Neural progenitor cell (in vitro differentiated cells): ENCODE measurements at regions not wholly inside any gene's neighbourhood (a gene's known extent, or its start where the extent isn't known, plus 50 kb on each side); places are given as distances from the start of the nearest gene placed in this dataset.

ENCODE experiments used
- DNase-seq: peaks from one replicate; pipeline ENCODE4 v3.0.0-alpha.2; 2016; ENCODE audit warnings: low spot score
- H2AFZ ChIP-seq: fragments of 200-600 bp; sonication (generic); replicated peaks from 2 replicates; pipeline ENCODE4 v1.6.1; 2016; ENCODE audit warnings: antibody characterized with exemption
- H3F3A ChIP-seq: fragments of 200-600 bp; sonication (generic); 2 replicates; pipeline ENCODE4 v1.6.1; 2016; ENCODE audit warnings: antibody characterized with exemption, low read depth
- H3K27ac ChIP-seq: fragments of 200-600 bp; sonication (generic); 2 replicates; pipeline ENCODE4 v1.5.1; 2016; ENCODE audit warnings: mild to moderate bottlenecking
- H3K27me3 ChIP-seq: fragments of 200-600 bp; sonication (generic); 2 replicates; pipeline ENCODE4 v1.6.1; 2016; ENCODE audit warnings: mild to moderate bottlenecking, moderate library complexity
- H3K36me3 ChIP-seq: fragments of 200-600 bp; sonication (generic); 2 replicates; pipeline ENCODE4 v1.5.1; 2016
- H3K4me1 ChIP-seq: fragments of 200-600 bp; sonication (generic); 2 replicates; pipeline ENCODE4 v1.6.1; 2016; ENCODE audit warnings: mixed run types
- H3K4me2 ChIP-seq: fragments of 200-600 bp; sonication (generic); 2 replicates; pipeline ENCODE4 v1.6.1; 2016
- H3K4me3 ChIP-seq: fragments of 200-600 bp; sonication (generic); 2 replicates; pipeline ENCODE4 v1.5.1; 2016
- H3K79me2 ChIP-seq: fragments of 200-600 bp; sonication (generic); 2 replicates; pipeline ENCODE4 v1.6.1; 2016; ENCODE audit warnings: low read depth
- H3K9ac ChIP-seq: fragments of 200-600 bp; sonication (generic); 2 replicates; pipeline ENCODE4 v1.6.1; 2016
- H3K9me3 ChIP-seq: fragments of 200-600 bp; sonication (generic); 2 replicates; pipeline ENCODE4 v1.5.1; 2016; ENCODE audit warnings: low read depth
- H4K20me1 ChIP-seq: fragments of 200-600 bp; sonication (generic); 2 replicates; pipeline ENCODE4 v1.6.1; 2016; ENCODE audit warnings: low read depth
- H3K27ac Mint-ChIP-seq: 3 replicates; pipeline ENCODE4 v1.8.0; 2021; ENCODE audit warnings: mixed read lengths
- H3K27me3 Mint-ChIP-seq: 2 replicates; pipeline ENCODE4 v1.8.0; 2022; ENCODE audit warnings: low read depth, mild to moderate bottlenecking, inconsistent platforms, moderate library complexity, mixed read lengths; ENCODE audit not compliant: insufficient read depth
- H3K36me3 Mint-ChIP-seq: 3 replicates; pipeline ENCODE4 v1.8.0; 2021; ENCODE audit warnings: mixed read lengths
- H3K4me1 Mint-ChIP-seq: 3 replicates; pipeline ENCODE4 v1.8.0; 2021; ENCODE audit warnings: mixed read lengths
- H3K4me3 Mint-ChIP-seq: 3 replicates; pipeline ENCODE4 v1.8.0; 2021; ENCODE audit warnings: mild to moderate bottlenecking, moderate library complexity, mixed read lengths
- H3K9me3 Mint-ChIP-seq: 3 replicates; pipeline ENCODE4 v1.8.0; 2020; ENCODE audit warnings: mixed read lengths
- CTCF ChIP-seq: fragments of 200-600 bp; sonication (generic); IDR thresholded peaks from 2 replicates; pipeline ENCODE4 v1.5.1; 2017; ENCODE audit warnings: antibody characterized with exemption, mild to moderate bottlenecking
- EZH2 ChIP-seq: fragments of 200-600 bp; sonication (generic); IDR thresholded peaks from 2 replicates; pipeline ENCODE4 v1.6.1; 2017; ENCODE audit warnings: antibody characterized with exemption, mild to moderate bottlenecking, moderate library complexity
- EZH2phosphoT487 ChIP-seq: fragments of 200-600 bp; sonication (generic); IDR thresholded peaks from 2 replicates; pipeline ENCODE4 v1.6.1; 2017; ENCODE audit warnings: antibody characterized with exemption

- Histone ChIP-seq H3K4me1 (peaks cover 9% of the 10 kb centered on the region), H3K27me3 (peaks cover 14% of the 10 kb centered on the region), H3K36me3 (no peaks in the 10 kb centered on the region), H3F3A (no peaks in the 10 kb centered on the region), H3K9ac (no peak overlapping the region), H3K4me3 (no peak overlapping the region), H3K27ac (no peak overlapping the region), H3K4me2 (no peak overlapping the region), H3K79me2 (no peaks in the 10 kb centered on the region), H2AFZ (no peak overlapping the region), H3K9me3 (no peaks in the 10 kb centered on the region), H4K20me1 (no peaks in the 10 kb centered on the region)
- DNase-seq = no peak
- Mint-ChIP-seq H3K4me3 (no peak overlapping the region), H3K27me3 (peaks cover 17% of the 10 kb centered on the region), H3K36me3 (no peaks in the 10 kb centered on the region), H3K27ac (no peak overlapping the region), H3K4me1 (peaks cover 15% of the 10 kb centered on the region), H3K9me3 (no peaks in the 10 kb centered on the region)
- TF ChIP-seq EZH2 (no peak), CTCF (no peak), EZH2phosphoT487 (no peak)
Observed at GRCh38 chr5:172582940-172583339, 58.1 kb upstream of the NEURL1B start.

GRCh38 chr5:172581315-172581714 is 59.7 kb upstream of the NEURL1B start:
- Mint-ChIP-seq H3K9me3 (no peaks in the 10 kb centered on the region), H3K36me3 (no peaks in the 10 kb centered on the region), H3K4me3 (no peak overlapping the region), H3K4me1 (peaks cover 22% of the 10 kb centered on the region), H3K27me3 (peaks cover 17% of the 10 kb centered on the region), H3K27ac (no peak overlapping the region)
- no peaks in the 10 kb centered on the region for H3K79me2 ChIP-seq
- H2AFZ ChIP-seq = no peak overlapping the region
- TF ChIP-seq EZH2 (no peak), CTCF (no peak)
- H3K4me1 ChIP-seq = peaks cover 5% of the 10 kb centered on the region
- H3K4me2 ChIP-seq = no peak overlapping the region
- no peak overlapping the region for H3K4me3 ChIP-seq
- H3K36me3 ChIP-seq = no peaks in the 10 kb centered on the region
- no peaks in the 10 kb centered on the region for H3F3A ChIP-seq
- no peaks in the 10 kb centered on the region for H4K20me1 ChIP-seq
- DNase-seq = no peak
- no peak overlapping the region for H3K9ac ChIP-seq
- H3K27ac ChIP-seq = no peak overlapping the region
- peaks cover 10% of the 10 kb centered on the region for H3K27me3 ChIP-seq
- H3K9me3 ChIP-seq = no peaks in the 10 kb centered on the region

- H3K36me3 Mint-ChIP-seq = no peaks in the 10 kb centered on the region
- Histone ChIP-seq H2AFZ (no peak overlapping the region), H3K27ac (no peak overlapping the region), H3F3A (peaks cover 7% of the 10 kb centered on the region), H3K9me3 (no peaks in the 10 kb centered on the region), H3K9ac (no peak overlapping the region), H3K4me1 (peaks cover 12% of the 10 kb centered on the region), H3K4me3 (no peak overlapping the region), H3K4me2 (no peak overlapping the region), H3K79me2 (no peaks in the 10 kb centered on the region), H3K27me3 (no peaks in the 10 kb centered on the region), H4K20me1 (no peaks in the 10 kb centered on the region), H3K36me3 (no peaks in the 10 kb centered on the region)
- TF ChIP-seq EZH2phosphoT487 (no peak), EZH2 (no peak), CTCF (no peak)
- no peak overlapping the region for H3K4me3 Mint-ChIP-seq
- H3K9me3 Mint-ChIP-seq = no peaks in the 10 kb centered on the region
- DNase-seq = no peak
- H3K27me3 Mint-ChIP-seq = peaks cover 22% of the 10 kb centered on the region
- peak overlapping the region; percentile 91 for H3K27ac Mint-ChIP-seq
- H3K4me1 Mint-ChIP-seq = peaks cover 32% of the 10 kb centered on the region
Observed at GRCh38 chr5:172579403-172579990, 61.6 kb upstream of the NEURL1B start.
